ENCODE measurements at regions not wholly inside any gene's neighbourhood (a gene's known extent, or its start where the extent isn't known, plus 50 kb on each side); places are given as distances from the start of the nearest gene placed in this dataset.

GRCh38 chr11:70528794-70529580 lies 130.7 kb downstream of the CTTN start:
- no peaks in the 10 kb centered on the region for H3K27me3 ChIP-seq (ENCODE audit: control insufficient read depth, insufficient read depth, low read length)
- no peak overlapping the region for H3K27ac ChIP-seq (ENCODE audit: low read depth, low read length)
- H3K36me3 ChIP-seq (ENCODE audit: control insufficient read depth, insufficient read depth, low read length): no peaks in the 10 kb centered on the region
- H3K9ac ChIP-seq (ENCODE audit: low read length): no peak overlapping the region
- no peaks in the 10 kb centered on the region for H3K9me3 ChIP-seq (ENCODE audit: control insufficient read depth, insufficient read depth, low read depth, low read length)
- H3K4me1 ChIP-seq (ENCODE audit: control insufficient read depth, insufficient read depth, low read length): peaks cover 41% of the 10 kb centered on the region
- no peak overlapping the region for H3K4me3 ChIP-seq (ENCODE audit: low read depth, low read length)

- H3K9ac ChIP-seq (ENCODE audit: low read length): no peak overlapping the region
- H3K27me3 ChIP-seq (ENCODE audit: control insufficient read depth, insufficient read depth, low read length): no peaks in the 10 kb centered on the region
- H3K9me3 ChIP-seq (ENCODE audit: control insufficient read depth, insufficient read depth, low read depth, low read length): no peaks in the 10 kb centered on the region
- no peak overlapping the region for H3K27ac ChIP-seq (ENCODE audit: low read depth, low read length)
- H3K4me3 ChIP-seq (ENCODE audit: low read depth, low read length): no peak overlapping the region
- peaks cover 30% of the 10 kb centered on the region for H3K4me1 ChIP-seq (ENCODE audit: control insufficient read depth, insufficient read depth, low read length)
- H3K36me3 ChIP-seq (ENCODE audit: control insufficient read depth, insufficient read depth, low read length): no peaks in the 10 kb centered on the region
Measured at GRCh38 chr11:70530010-70530409, 131.7 kb downstream of the CTTN start.

GRCh38 chr11:70530629-70531185 lies 132.4 kb downstream of the CTTN start:
- no peaks in the 10 kb centered on the region for H3K27me3 ChIP-seq (ENCODE audit: control insufficient read depth, insufficient read depth, low read length)
- no peaks in the 10 kb centered on the region for H3K36me3 ChIP-seq (ENCODE audit: control insufficient read depth, insufficient read depth, low read length)
- no peaks in the 10 kb centered on the region for H3K9me3 ChIP-seq (ENCODE audit: control insufficient read depth, insufficient read depth, low read depth, low read length)
- H3K4me1 ChIP-seq (ENCODE audit: control insufficient read depth, insufficient read depth, low read length): peaks cover 24% of the 10 kb centered on the region
- no peak overlapping the region for H3K9ac ChIP-seq (ENCODE audit: low read length)
- no peak overlapping the region for H3K4me3 ChIP-seq (ENCODE audit: low read depth, low read length)
- no peak overlapping the region for H3K27ac ChIP-seq (ENCODE audit: low read depth, low read length)

GRCh38 chr11:70531281-70532065 lies 133.1 kb downstream of the CTTN start:
- H3K4me1 ChIP-seq (ENCODE audit: control insufficient read depth, insufficient read depth, low read length): peaks cover 17% of the 10 kb centered on the region
- no peaks in the 10 kb centered on the region for H3K27me3 ChIP-seq (ENCODE audit: control insufficient read depth, insufficient read depth, low read length)
- no peaks in the 10 kb centered on the region for H3K9me3 ChIP-seq (ENCODE audit: control insufficient read depth, insufficient read depth, low read depth, low read length)
- no peaks in the 10 kb centered on the region for H3K36me3 ChIP-seq (ENCODE audit: control insufficient read depth, insufficient read depth, low read length)
- H3K9ac ChIP-seq (ENCODE audit: low read length): no peak overlapping the region
- H3K27ac ChIP-seq (ENCODE audit: low read depth, low read length): peak overlapping the region; percentile 9; the same call in 1 of the 2 replicates
- H3K4me3 ChIP-seq (ENCODE audit: low read depth, low read length): no peak overlapping the region

- H3K36me3 ChIP-seq (ENCODE audit: control insufficient read depth, insufficient read depth, low read length): no peaks in the 10 kb centered on the region
- no peak overlapping the region for H3K4me3 ChIP-seq (ENCODE audit: low read depth, low read length)
- H3K9me3 ChIP-seq (ENCODE audit: control insufficient read depth, insufficient read depth, low read depth, low read length): no peaks in the 10 kb centered on the region
- H3K9ac ChIP-seq (ENCODE audit: low read length): no peak overlapping the region
- H3K4me1 ChIP-seq (ENCODE audit: control insufficient read depth, insufficient read depth, low read length): peaks cover 17% of the 10 kb centered on the region
- no peak overlapping the region for H3K27ac ChIP-seq (ENCODE audit: low read depth, low read length)
- no peaks in the 10 kb centered on the region for H3K27me3 ChIP-seq (ENCODE audit: control insufficient read depth, insufficient read depth, low read length)
Measured at GRCh38 chr11:70532066-70532440, 133.7 kb downstream of the CTTN start.

GRCh38 chr11:70532731-70533130 lies 134.4 kb downstream of the CTTN start:
- H3K4me3 ChIP-seq (ENCODE audit: low read depth, low read length): no peak overlapping the region
- no peaks in the 10 kb centered on the region for H3K36me3 ChIP-seq (ENCODE audit: control insufficient read depth, insufficient read depth, low read length)
- H3K4me1 ChIP-seq (ENCODE audit: control insufficient read depth, insufficient read depth, low read length): peaks cover 18% of the 10 kb centered on the region
- H3K27me3 ChIP-seq (ENCODE audit: control insufficient read depth, insufficient read depth, low read length): no peaks in the 10 kb centered on the region
- H3K9ac ChIP-seq (ENCODE audit: low read length): no peak overlapping the region
- H3K9me3 ChIP-seq (ENCODE audit: control insufficient read depth, insufficient read depth, low read depth, low read length): no peaks in the 10 kb centered on the region
- H3K27ac ChIP-seq (ENCODE audit: low read depth, low read length): no peak overlapping the region

GRCh38 chr11:70535191-70535971 lies 137.1 kb downstream of the CTTN start:
- Histone ChIP-seq H3K27me3 (ENCODE audit: control insufficient read depth, insufficient read depth, low read length) (no peaks in the 10 kb centered on the region), H3K27ac (ENCODE audit: low read depth, low read length) (no peak overlapping the region)

GRCh38 chr11:70536051-70536877 lies 137.9 kb downstream of the CTTN start:
- no peak overlapping the region for H3K9ac ChIP-seq (ENCODE audit: low read length)
- H3K27me3 ChIP-seq (ENCODE audit: control insufficient read depth, insufficient read depth, low read length): no peaks in the 10 kb centered on the region
- no peaks in the 10 kb centered on the region for H3K36me3 ChIP-seq (ENCODE audit: control insufficient read depth, insufficient read depth, low read length)
- H3K9me3 ChIP-seq (ENCODE audit: control insufficient read depth, insufficient read depth, low read depth, low read length): no peaks in the 10 kb centered on the region
- no peak overlapping the region for H3K4me3 ChIP-seq (ENCODE audit: low read depth, low read length)
- H3K27ac ChIP-seq (ENCODE audit: low read depth, low read length): no peak overlapping the region
- peaks cover 24% of the 10 kb centered on the region for H3K4me1 ChIP-seq (ENCODE audit: control insufficient read depth, insufficient read depth, low read length)

More at GRCh38 chr11:70535191-70535971, 137.1 kb downstream of the CTTN start:
- Histone ChIP-seq H3K36me3 (ENCODE audit: control insufficient read depth, insufficient read depth, low read length) (no peaks in the 10 kb centered on the region), H3K4me1 (ENCODE audit: control insufficient read depth, insufficient read depth, low read length) (peaks cover 25% of the 10 kb centered on the region), H3K4me3 (ENCODE audit: low read depth, low read length) (no peak overlapping the region), H3K9me3 (ENCODE audit: control insufficient read depth, insufficient read depth, low read depth, low read length) (no peaks in the 10 kb centered on the region), H3K9ac (ENCODE audit: low read length) (no peak overlapping the region)

GRCh38 chr11:70537576-70538571 lies 139.5 kb downstream of the CTTN start:
- H3K36me3 ChIP-seq (ENCODE audit: control insufficient read depth, insufficient read depth, low read length): no peaks in the 10 kb centered on the region
- H3K4me3 ChIP-seq (ENCODE audit: low read depth, low read length): no peak overlapping the region
- H3K9ac ChIP-seq (ENCODE audit: low read length): no peak overlapping the region
- H3K27me3 ChIP-seq (ENCODE audit: control insufficient read depth, insufficient read depth, low read length): no peaks in the 10 kb centered on the region
- H3K9me3 ChIP-seq (ENCODE audit: control insufficient read depth, insufficient read depth, low read depth, low read length): no peaks in the 10 kb centered on the region
- peaks cover 8% of the 10 kb centered on the region for H3K4me1 ChIP-seq (ENCODE audit: control insufficient read depth, insufficient read depth, low read length)
- H3K27ac ChIP-seq (ENCODE audit: low read depth, low read length): no peak overlapping the region

All from HUES6 (cell line).